ENCODE measurements at regions not wholly inside any gene's neighbourhood (a gene's known extent, or its start where the extent isn't known, plus 50 kb on each side); places are given as distances from the start of the nearest gene placed in this dataset.

DNA sequence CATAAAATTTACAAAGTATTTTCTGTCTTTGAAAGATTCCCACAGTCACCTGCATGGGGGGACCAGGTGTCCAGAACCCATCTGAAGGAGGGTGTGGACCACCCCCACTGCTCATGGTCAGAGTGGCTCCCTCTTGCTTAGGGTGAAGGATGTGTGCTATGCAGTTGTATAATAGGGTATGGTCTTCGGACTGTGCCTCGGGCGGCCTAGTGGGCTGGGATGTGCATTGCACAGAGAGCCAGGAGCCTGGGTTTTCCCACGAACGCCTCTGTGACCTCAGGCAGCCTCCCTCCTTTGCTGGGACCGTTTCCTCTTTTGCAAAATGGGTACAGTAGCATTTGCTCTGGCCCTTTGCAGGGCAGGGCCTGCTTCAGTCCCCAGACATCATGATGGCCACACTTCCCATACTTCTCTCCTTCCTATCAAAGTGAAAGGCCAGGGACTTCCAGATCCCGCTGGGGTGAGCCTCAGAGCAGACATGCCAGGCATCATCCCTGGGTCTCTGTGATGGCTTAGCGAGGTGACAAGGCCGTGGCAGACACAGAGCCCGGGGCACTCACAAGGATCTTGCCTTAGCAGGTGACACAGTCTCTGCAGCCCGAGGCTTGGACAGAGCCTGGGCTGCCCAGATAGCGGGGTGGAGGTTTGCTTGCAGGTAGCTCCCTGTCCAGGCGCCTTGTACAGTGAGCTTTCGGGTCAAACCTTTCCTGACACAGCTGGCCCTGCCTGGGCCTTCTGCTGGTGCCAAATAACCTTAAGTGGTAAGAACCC lies 59.4 kb upstream of the ZNF536 start:
- no peak for TF ChIP-seq EZH2 (IDR thresholded peaks at IDR 0.05; ENCODE audit: borderline replicate concordance)
- TF ChIP-seq, protein P1, sequence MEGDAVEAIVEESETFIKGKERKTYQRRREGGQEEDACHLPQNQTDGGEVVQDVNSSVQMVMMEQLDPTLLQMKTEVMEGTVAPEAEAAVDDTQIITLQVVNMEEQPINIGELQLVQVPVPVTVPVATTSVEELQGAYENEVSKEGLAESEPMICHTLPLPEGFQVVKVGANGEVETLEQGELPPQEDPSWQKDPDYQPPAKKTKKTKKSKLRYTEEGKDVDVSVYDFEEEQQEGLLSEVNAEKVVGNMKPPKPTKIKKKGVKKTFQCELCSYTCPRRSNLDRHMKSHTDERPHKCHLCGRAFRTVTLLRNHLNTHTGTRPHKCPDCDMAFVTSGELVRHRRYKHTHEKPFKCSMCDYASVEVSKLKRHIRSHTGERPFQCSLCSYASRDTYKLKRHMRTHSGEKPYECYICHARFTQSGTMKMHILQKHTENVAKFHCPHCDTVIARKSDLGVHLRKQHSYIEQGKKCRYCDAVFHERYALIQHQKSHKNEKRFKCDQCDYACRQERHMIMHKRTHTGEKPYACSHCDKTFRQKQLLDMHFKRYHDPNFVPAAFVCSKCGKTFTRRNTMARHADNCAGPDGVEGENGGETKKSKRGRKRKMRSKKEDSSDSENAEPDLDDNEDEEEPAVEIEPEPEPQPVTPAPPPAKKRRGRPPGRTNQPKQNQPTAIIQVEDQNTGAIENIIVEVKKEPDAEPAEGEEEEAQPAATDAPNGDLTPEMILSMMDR (IDR thresholded peaks at IDR 0.05; ENCODE audit: poor library complexity), result no peak
